Esophagus muscularis mucosa (tissue), 4 donors: ENCODE measurements at regions not wholly inside any gene's neighbourhood (a gene's known extent, or its start where the extent isn't known, plus 50 kb on each side); places are given as distances from the start of the nearest gene placed in this dataset.

Experiments used
- DNase-seq: peaks from one replicate; pipeline ENCODE4 v3.0.0-alpha.2; 2017; ENCODE audit errors: extremely low spot score
- H3K27ac ChIP-seq, 4 donors: fragments of 200-600 bp; sonication (generic); replicated peaks in 1 of 4; 1 replicate in 3 of 4; 2 replicates in 1 of 4; pipeline ENCODE4 v1.5.1; 2016 to 2019; ENCODE audit warnings: mild to moderate bottlenecking in 1 of 4
- H3K27me3 ChIP-seq, 4 donors: fragments of 200-600 bp; sonication (generic); one replicate each; pipeline versions ENCODE4 v1.5.1 to v1.6.0; 2016 to 2019
- H3K36me3 ChIP-seq, 4 donors: fragments of 200-600 bp; sonication (generic); one replicate each; pipeline ENCODE4 v1.5.1; 2016 to 2019
- H3K4me1 ChIP-seq, 4 donors: fragments of 200-600 bp; sonication (generic); one replicate each; pipeline ENCODE4 v1.5.1; 2016 to 2019
- H3K4me3 ChIP-seq, 4 donors: fragments of 200-600 bp; sonication (generic); 1 replicate in 2 of 4; 2 replicates in 2 of 4; pipeline ENCODE4 v1.5.1; 2016 to 2019; ENCODE audit warnings: mild to moderate bottlenecking in 4 of 4, moderate library complexity in 1 of 4
- H3K9me3 ChIP-seq, 4 donors: fragments of 200-600 bp; sonication (generic); 1 replicate in 3 of 4; 2 replicates in 1 of 4; pipeline ENCODE4 v1.5.1; 2016 to 2019
- CTCF ChIP-seq, 3 experiments: fragments of 200-600 bp in 2 of 3; fragments of 450-650 bp in 1 of 3; sonication (generic) in 2 of 3; IDR thresholded peaks; one replicate each; pipeline ENCODE4 v1.5.1; 2017 to 2019; ENCODE audit warnings: antibody characterized with exemption in 3 of 3, mild to moderate bottlenecking in 2 of 3, moderate library complexity in 1 of 3
- EP300 ChIP-seq: sonication (generic); formaldehyde crosslinking; IDR thresholded peaks from one replicate; pipeline ENCODE4 v1.6.1; 2017; ENCODE audit warnings: antibody characterized with exemption
- POLR2A ChIP-seq: fragments of 450-650 bp; IDR thresholded peaks from one replicate; pipeline ENCODE4 v1.6.1; 2017; ENCODE audit warnings: antibody characterized with exemption, moderate library complexity, mild to moderate bottlenecking, low read depth
- POLR2AphosphoS5 ChIP-seq, 2 donors: sonication (generic); formaldehyde crosslinking; IDR thresholded peaks; one replicate each; pipeline ENCODE4 v1.6.1; 2017; ENCODE audit warnings: antibody characterized with exemption in 2 of 2
- WGBS: methylation state at CpG from one replicate; pipeline ENCODE4 v1.1.5; 2018; 5-methylcytosine and 5-hydroxymethylcytosine counted together
- intact Hi-C: fragments of 100-400 bp; cut with DNase I; formaldehyde crosslinking; loops from one replicate; pipeline ENCODE4 v1.15.1; 2023

- H3K4me1 ChIP-seq, result no peaks in the 10 kb centered on the region
- WGBS, result 71% methylated on average over 3 of the region's 3 CpGs
- no peaks in the 10 kb centered on the region for H3K36me3 ChIP-seq
- TF ChIP-seq POLR2A (no peak), CTCF (IDR thresholded peaks at IDR 0.05) (no peak), POLR2AphosphoS5 (IDR thresholded peaks at IDR 0.05) (no peak), EP300 (no peak)
- no peak for DNase-seq
- intact Hi-C loops, result no loop called here
- no peak overlapping the region for H3K4me3 ChIP-seq
- no peak overlapping the region for H3K27ac ChIP-seq
- H3K27me3 ChIP-seq, result no peaks in the 10 kb centered on the region
- H3K9me3 ChIP-seq, result no peaks in the 10 kb centered on the region
Observed at GRCh38 chr15:31727612-31728011, 302.7 kb upstream of the CHRNA7 start.

GRCh38 chr15:31732726-31733125 lies 297.6 kb upstream of the CHRNA7 start:
- Histone ChIP-seq H3K36me3 (no peaks in the 10 kb centered on the region), H3K9me3 (no peaks in the 10 kb centered on the region), H3K4me3 (no peak overlapping the region), H3K27me3 (no peaks in the 10 kb centered on the region), H3K27ac (no peak overlapping the region), H3K4me1 (no peaks in the 10 kb centered on the region)
- 66% methylated on average over 3 of the region's 3 CpGs for WGBS
- no peak for TF ChIP-seq CTCF (IDR thresholded peaks at IDR 0.05)
- TF ChIP-seq POLR2AphosphoS5 (IDR thresholded peaks at IDR 0.05), result no peak
- no peak for TF ChIP-seq POLR2A
- no peak for TF ChIP-seq EP300
- intact Hi-C loops, result no loop called here
- no peak for DNase-seq

GRCh38 chr15:31733424-31733823 lies 296.9 kb upstream of the CHRNA7 start:
- no peak overlapping the region for H3K27ac ChIP-seq
- DNase-seq, result no peak
- H3K4me1 ChIP-seq, result no peaks in the 10 kb centered on the region
- TF ChIP-seq EP300 (no peak), POLR2A (no peak), POLR2AphosphoS5 (IDR thresholded peaks at IDR 0.05) (no peak), CTCF (IDR thresholded peaks at IDR 0.05) (no peak)
- 63% methylated on average over 4 of the region's 4 CpGs for WGBS
- no peaks in the 10 kb centered on the region for H3K36me3 ChIP-seq
- intact Hi-C loops, result no loop called here
- no peak overlapping the region for H3K4me3 ChIP-seq
- H3K27me3 ChIP-seq, result no peaks in the 10 kb centered on the region
- H3K9me3 ChIP-seq, result no peaks in the 10 kb centered on the region

DNA sequence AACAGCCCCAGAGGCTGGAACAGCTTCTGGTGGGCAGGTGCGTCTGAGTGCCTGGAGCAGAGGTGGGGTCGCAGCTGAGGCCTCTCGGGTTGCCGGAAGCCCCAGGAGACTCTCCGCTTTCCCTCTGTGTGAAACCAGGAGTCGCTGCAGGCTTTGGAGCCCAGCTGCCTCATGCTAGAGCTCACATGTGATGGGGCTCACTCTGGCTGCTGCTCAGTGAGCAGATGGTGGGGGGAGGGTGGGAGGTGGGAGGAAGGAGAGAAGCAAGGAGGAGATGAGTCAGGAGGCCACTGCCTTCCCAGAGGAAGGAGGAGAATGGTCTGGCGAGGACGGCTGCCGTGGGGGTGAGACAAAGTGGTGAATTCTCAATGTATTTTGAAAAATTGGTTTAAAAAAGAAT lies 290.1 kb upstream of the CHRNA7 start:
- Histone ChIP-seq H3K4me1 (no peaks in the 10 kb centered on the region), H3K27me3 (no peaks in the 10 kb centered on the region), H3K4me3 (no peak overlapping the region), H3K36me3 (no peaks in the 10 kb centered on the region), H3K9me3 (peaks cover 0 to 19% (median 9%) of the 10 kb centered on the region in 4 donors), H3K27ac (no peak overlapping the region)
- no peak for DNase-seq
- WGBS, result 45% methylated on average over 9 of the region's 9 CpGs
- intact Hi-C loops, result no loop called here
- TF ChIP-seq POLR2AphosphoS5 (IDR thresholded peaks at IDR 0.05) (no peak), CTCF (IDR thresholded peaks at IDR 0.05) (no peak), POLR2A (no peak), EP300 (no peak)

- DNase-seq, result no peak
- H3K4me3 ChIP-seq, result no peak overlapping the region
- no peaks in the 10 kb centered on the region for H3K27me3 ChIP-seq
- TF ChIP-seq CTCF (IDR thresholded peaks at IDR 0.05) (no peak), POLR2AphosphoS5 (IDR thresholded peaks at IDR 0.05) (no peak), EP300 (no peak), POLR2A (no peak)
- intact Hi-C loops, result no loop called here
- no peaks in the 10 kb centered on the region for H3K4me1 ChIP-seq
- no peaks in the 10 kb centered on the region for H3K36me3 ChIP-seq
- H3K27ac ChIP-seq, result no peak overlapping the region
- H3K9me3 ChIP-seq, result peaks cover 0 to 26% (median 9%) of the 10 kb centered on the region in 4 donors
Observed at GRCh38 chr15:31745841-31746240, 284.5 kb upstream of the CHRNA7 start.
